ENCODE measurements at regions not wholly inside any gene's neighbourhood (a gene's known extent, or its start where the extent isn't known, plus 50 kb on each side); places are given as distances from the start of the nearest gene placed in this dataset.

- Histone ChIP-seq H3K36me3 (ENCODE audit: insufficient read depth, low read length) (no peaks in the 10 kb centered on the region), H3K4me3 (ENCODE audit: low read depth, low read length, poor library complexity, severe bottlenecking) (no peak overlapping the region), H3K79me2 (ENCODE audit: insufficient read depth, low read length) (no peaks in the 10 kb centered on the region), H3K9me3 (ENCODE audit: low read length) (peaks cover 2% of the 10 kb centered on the region; the same call in 1 of the 2 replicates), H3K4me1 (ENCODE audit: insufficient read depth, low read length, severe bottlenecking) (no peaks in the 10 kb centered on the region), H3K9me2 (ENCODE audit: low read depth, low read length) (no peaks in the 10 kb centered on the region), H4K20me1 (ENCODE audit: insufficient read depth, low read length) (no peaks in the 10 kb centered on the region), H3K27ac (ENCODE audit: low read depth, low read length, poor library complexity, severe bottlenecking) (no peak overlapping the region), H3K9ac (ENCODE audit: low read length) (no peak overlapping the region), H2AFZ (ENCODE audit: low read length) (no peak overlapping the region), H3F3A (ENCODE audit: insufficient read depth, low read length) (no peaks in the 10 kb centered on the region), H3K27me3 (ENCODE audit: insufficient read depth, low read length) (no peaks in the 10 kb centered on the region), H3K4me2 (ENCODE audit: low read length) (no peak overlapping the region)
- no peak for TF ChIP-seq CTCF (IDR thresholded peaks at IDR 0.05; ENCODE audit: low read length)
- TF ChIP-seq EZH2 (IDR thresholded peaks at IDR 0.05; ENCODE audit: borderline replicate concordance, low read length) = no peak
Observed at GRCh38 chr1:22303816-22304215, 147.8 kb upstream of the ZBTB40 start.

GRCh38 chr1:22309572-22309971 lies 142.1 kb upstream of the ZBTB40 start:
- Histone ChIP-seq H3K9ac (ENCODE audit: low read length) (no peak overlapping the region), H3K9me3 (ENCODE audit: low read length) (no peaks in the 10 kb centered on the region), H3F3A (ENCODE audit: insufficient read depth, low read length) (no peaks in the 10 kb centered on the region), H4K20me1 (ENCODE audit: insufficient read depth, low read length) (no peaks in the 10 kb centered on the region), H3K27me3 (ENCODE audit: insufficient read depth, low read length) (no peaks in the 10 kb centered on the region), H3K9me2 (ENCODE audit: low read depth, low read length) (no peaks in the 10 kb centered on the region), H2AFZ (ENCODE audit: low read length) (no peak overlapping the region), H3K27ac (ENCODE audit: low read depth, low read length, poor library complexity, severe bottlenecking) (no peak overlapping the region), H3K36me3 (ENCODE audit: insufficient read depth, low read length) (no peaks in the 10 kb centered on the region), H3K79me2 (ENCODE audit: insufficient read depth, low read length) (no peaks in the 10 kb centered on the region), H3K4me3 (ENCODE audit: low read depth, low read length, poor library complexity, severe bottlenecking) (no peak overlapping the region), H3K4me2 (ENCODE audit: low read length) (no peak overlapping the region), H3K4me1 (ENCODE audit: insufficient read depth, low read length, severe bottlenecking) (no peaks in the 10 kb centered on the region)
- TF ChIP-seq CTCF (IDR thresholded peaks at IDR 0.05; ENCODE audit: low read length) (no peak), EZH2 (IDR thresholded peaks at IDR 0.05; ENCODE audit: borderline replicate concordance, low read length) (no peak)

- H3K27ac ChIP-seq (ENCODE audit: low read depth, low read length, poor library complexity, severe bottlenecking) = no peak overlapping the region
- no peaks in the 10 kb centered on the region for H3K27me3 ChIP-seq (ENCODE audit: insufficient read depth, low read length)
- no peaks in the 10 kb centered on the region for H3K79me2 ChIP-seq (ENCODE audit: insufficient read depth, low read length)
- TF ChIP-seq EZH2 (IDR thresholded peaks at IDR 0.05; ENCODE audit: borderline replicate concordance, low read length) (no peak), CTCF (IDR thresholded peaks at IDR 0.05; ENCODE audit: low read length) (no peak)
- H3F3A ChIP-seq (ENCODE audit: insufficient read depth, low read length) = no peaks in the 10 kb centered on the region
- no peak overlapping the region for H3K4me2 ChIP-seq (ENCODE audit: low read length)
- H3K4me3 ChIP-seq (ENCODE audit: low read depth, low read length, poor library complexity, severe bottlenecking) = no peak overlapping the region
- H3K9ac ChIP-seq (ENCODE audit: low read length) = no peak overlapping the region
- H2AFZ ChIP-seq (ENCODE audit: low read length) = no peak overlapping the region
- H4K20me1 ChIP-seq (ENCODE audit: insufficient read depth, low read length) = no peaks in the 10 kb centered on the region
- H3K4me1 ChIP-seq (ENCODE audit: insufficient read depth, low read length, severe bottlenecking) = no peaks in the 10 kb centered on the region
- H3K36me3 ChIP-seq (ENCODE audit: insufficient read depth, low read length) = no peaks in the 10 kb centered on the region
- no peaks in the 10 kb centered on the region for H3K9me2 ChIP-seq (ENCODE audit: low read depth, low read length)
- no peaks in the 10 kb centered on the region for H3K9me3 ChIP-seq (ENCODE audit: low read length)
Observed at GRCh38 chr1:22311461-22311860, 140.2 kb upstream of the ZBTB40 start.

Measured in OCI-LY1 (cell line).